Activated T-helper 17 cell treated with anti-CD3 and anti-CD28 coated beads, Interleukin-2, amount 50 U/mL, for 72 hours (primary cell): ENCODE measurements at regions not wholly inside any gene's neighbourhood (a gene's known extent, or its start where the extent isn't known, plus 50 kb on each side); places are given as distances from the start of the nearest gene placed in this dataset.
A peak's percentile ranks its signal among the peaks of the same experiment; 100 is the strongest.
"Not testable (repeated sequence)": the region's sequence is repeated elsewhere in the genome, so short reads cannot be mapped to it uniquely, and the experiment has no call there.

Experiments used
- ATAC-seq: fragments of 150-1000 bp; cut with Tn5 transposase; replicated peaks from 2 replicates; pipeline ENCODE4 v1.10.0; 2021; ENCODE audit warnings: mild to moderate bottlenecking, moderate library complexity
- H3K27ac Mint-ChIP-seq: one replicate; pipeline ENCODE4 v1.8.0; 2022; ENCODE audit warnings: mixed read lengths
- H3K27me3 Mint-ChIP-seq: one replicate; pipeline ENCODE4 v1.8.0; 2022; ENCODE audit warnings: mixed read lengths
- H3K36me3 Mint-ChIP-seq: one replicate; pipeline ENCODE4 v1.8.0; 2022; ENCODE audit warnings: low read depth, mild to moderate bottlenecking, mixed read lengths
- H3K4me1 Mint-ChIP-seq: one replicate; pipeline ENCODE4 v1.8.0; 2022; ENCODE audit warnings: mixed read lengths
- H3K4me3 Mint-ChIP-seq: one replicate; pipeline ENCODE4 v1.8.0; 2022; ENCODE audit warnings: mild to moderate bottlenecking, mixed read lengths
- H3K9me3 Mint-ChIP-seq: one replicate; pipeline ENCODE4 v1.8.0; 2022; ENCODE audit warnings: mixed read lengths

DNA sequence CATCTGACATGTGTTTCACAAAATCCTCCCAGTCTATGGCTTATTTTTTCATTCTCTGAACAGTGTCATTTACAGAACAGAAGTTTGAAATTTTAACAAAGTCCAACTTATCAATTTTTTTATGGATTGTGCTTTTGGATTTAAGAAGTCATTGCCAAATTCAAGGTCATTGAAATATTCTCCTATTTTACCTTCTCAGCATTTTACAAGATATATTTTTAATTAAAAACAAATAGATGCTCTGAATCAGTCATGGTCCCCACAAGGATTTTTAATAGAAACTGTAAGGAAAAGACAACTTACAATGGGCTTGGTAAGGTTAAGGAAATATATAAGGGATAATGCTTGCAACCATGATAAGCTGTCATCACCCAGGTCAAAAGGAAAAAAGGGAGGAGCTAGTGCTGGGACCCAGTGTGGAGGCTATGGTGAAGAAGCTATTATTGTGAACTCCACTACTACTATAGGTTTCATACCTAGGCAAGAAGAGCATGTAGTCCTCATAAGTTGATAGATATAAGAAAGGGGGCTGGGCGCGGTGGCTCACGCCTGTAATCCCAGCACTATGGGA, 144.5 kb upstream of the KCNJ15 start:
- Mint-ChIP-seq H3K27ac (no peak overlapping the region), H3K27me3 (peaks cover 3% of the 10 kb centered on the region), H3K9me3 (no peaks in the 10 kb centered on the region), H3K36me3 (no peaks in the 10 kb centered on the region), H3K4me1 (no peaks in the 10 kb centered on the region), H3K4me3 (no peak overlapping the region)
- ATAC-seq, result no peak

- Mint-ChIP-seq H3K27me3 (peaks cover 3% of the 10 kb centered on the region), H3K9me3 (no peaks in the 10 kb centered on the region), H3K4me1 (no peaks in the 10 kb centered on the region), H3K36me3 (no peaks in the 10 kb centered on the region), H3K27ac (no peak overlapping the region), H3K4me3 (no peak overlapping the region)
- ATAC-seq, result no peak
These were observed 142.0 kb upstream of the KCNJ15 start for GRCh38 chr21:38114717-38115333.

- H3K4me3 Mint-ChIP-seq, result no peak overlapping the region
- H3K27me3 Mint-ChIP-seq, result peaks cover 3% of the 10 kb centered on the region
- no peaks in the 10 kb centered on the region for H3K36me3 Mint-ChIP-seq
- no peak overlapping the region for H3K27ac Mint-ChIP-seq
- H3K9me3 Mint-ChIP-seq, result no peaks in the 10 kb centered on the region
- no peaks in the 10 kb centered on the region for H3K4me1 Mint-ChIP-seq
- ATAC-seq, result no peak
These were observed 140.9 kb upstream of the KCNJ15 start for GRCh38 chr21:38115870-38116269.

GRCh38 chr21:38119793-38120192, 137.0 kb upstream of the KCNJ15 start:
- Mint-ChIP-seq H3K4me3 (no peak overlapping the region), H3K9me3 (no peaks in the 10 kb centered on the region), H3K27ac (no peak overlapping the region), H3K4me1 (no peaks in the 10 kb centered on the region), H3K36me3 (no peaks in the 10 kb centered on the region), H3K27me3 (no peaks in the 10 kb centered on the region)
- no peak for ATAC-seq

DNA sequence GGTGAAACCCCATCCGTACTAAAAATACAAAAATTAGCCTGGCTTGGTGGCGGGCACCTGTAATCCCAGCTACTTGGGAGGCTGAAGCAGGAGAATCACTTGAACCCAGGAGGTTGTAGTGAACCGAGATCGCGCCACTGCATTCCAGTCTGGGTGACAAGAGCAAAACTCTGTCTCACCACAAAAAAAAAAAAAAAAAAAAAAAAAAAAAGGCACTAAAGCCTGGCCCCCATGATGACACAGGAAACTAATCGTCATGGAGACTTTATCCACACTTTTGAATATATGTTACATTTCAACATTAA, 136.2 kb upstream of the KCNJ15 start:
- H3K4me3 Mint-ChIP-seq, H3K27me3 Mint-ChIP-seq, H3K9me3 Mint-ChIP-seq, H3K36me3 Mint-ChIP-seq, H3K4me1 Mint-ChIP-seq, H3K27ac Mint-ChIP-seq, ATAC-seq: not testable (repeated sequence)

DNA sequence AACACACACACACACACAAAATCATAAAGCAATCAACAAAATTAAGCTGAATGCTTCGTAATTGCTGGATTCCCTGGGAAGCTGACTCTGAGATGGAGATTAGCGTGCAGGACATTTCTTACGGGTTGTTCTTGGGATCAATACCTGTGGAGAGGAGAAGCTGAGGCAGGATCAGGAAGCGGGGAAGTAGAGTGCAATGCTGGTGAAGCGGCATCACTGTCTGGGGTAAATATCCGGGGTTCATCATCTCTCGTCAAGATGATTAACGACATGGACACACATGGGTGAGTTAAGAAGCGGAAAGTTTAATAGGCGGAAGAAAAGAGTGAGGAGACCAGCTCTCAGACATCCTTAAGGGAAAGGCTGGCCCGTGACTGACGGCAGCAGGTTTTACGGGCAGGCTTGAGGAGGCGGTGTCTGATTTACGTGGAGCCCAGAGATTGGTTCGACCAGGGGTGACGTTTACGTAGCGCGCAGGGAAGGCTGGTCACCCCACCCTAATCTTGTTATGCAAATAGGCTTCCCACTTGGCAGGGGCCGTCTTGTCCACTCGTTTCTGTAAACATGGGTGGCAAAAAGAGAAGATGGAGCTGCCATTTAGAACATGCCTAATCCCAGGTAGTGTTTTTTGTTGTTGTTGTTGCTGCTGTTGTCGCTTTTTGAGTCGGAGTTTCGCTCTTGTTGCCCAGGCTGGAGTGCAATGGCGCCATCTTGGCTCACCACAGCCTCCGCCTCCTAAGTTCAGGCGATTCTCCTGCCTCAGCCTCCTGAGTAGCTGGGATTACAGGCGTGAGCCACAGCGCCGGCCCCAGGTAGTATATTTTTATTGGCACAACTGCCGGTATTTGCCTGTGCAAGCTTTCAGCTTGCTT, 135.6 kb upstream of the KCNJ15 start:
- H3K36me3 Mint-ChIP-seq, result no peaks in the 10 kb centered on the region
- no peaks in the 10 kb centered on the region for H3K4me1 Mint-ChIP-seq
- no peaks in the 10 kb centered on the region for H3K9me3 Mint-ChIP-seq
- ATAC-seq, result no peak
- no peak overlapping the region for H3K4me3 Mint-ChIP-seq
- no peak overlapping the region for H3K27ac Mint-ChIP-seq
- H3K27me3 Mint-ChIP-seq, result peaks cover 4% of the 10 kb centered on the region

DNA sequence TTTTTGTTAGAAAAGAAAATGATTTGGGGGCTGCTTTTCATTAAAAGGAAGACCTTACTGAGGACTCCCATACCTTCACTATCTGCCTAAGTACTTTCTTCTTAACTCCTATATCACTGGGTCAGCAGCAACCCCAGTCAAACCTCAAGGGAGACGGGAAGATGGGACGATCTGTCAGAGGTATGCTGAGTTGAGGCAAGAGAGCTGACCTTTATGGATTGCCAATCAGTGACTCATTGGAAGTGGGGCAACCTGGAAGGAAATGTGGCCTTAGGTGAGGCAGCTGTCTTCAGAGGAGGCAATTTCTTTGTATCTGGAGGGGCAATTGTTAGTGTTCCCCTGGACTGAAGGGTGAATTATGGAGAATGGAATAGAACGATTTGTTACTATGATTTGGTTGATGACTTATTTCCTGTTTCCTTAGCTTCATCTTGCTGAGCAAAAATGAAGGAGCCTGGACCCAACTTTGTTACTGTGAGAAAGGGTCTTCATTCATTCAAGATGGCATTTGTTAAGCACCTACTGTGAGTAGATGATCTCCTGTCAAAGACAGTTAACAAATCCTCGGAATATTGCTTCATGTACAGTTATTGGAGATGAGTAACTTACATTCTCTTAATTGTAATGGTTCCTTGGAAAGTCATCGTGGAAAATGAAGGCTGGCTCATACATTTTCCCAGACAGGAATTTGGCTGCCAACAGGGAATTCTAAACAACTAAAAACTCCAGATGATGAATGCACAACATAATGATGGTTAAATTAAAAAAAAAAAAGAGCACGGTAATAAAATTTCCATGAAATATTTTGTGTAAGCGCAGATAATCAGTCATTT, 134.7 kb upstream of the KCNJ15 start:
- no peaks in the 10 kb centered on the region for H3K36me3 Mint-ChIP-seq
- no peak overlapping the region for H3K4me3 Mint-ChIP-seq
- H3K4me1 Mint-ChIP-seq, result no peaks in the 10 kb centered on the region
- H3K9me3 Mint-ChIP-seq, result no peaks in the 10 kb centered on the region
- no peak for ATAC-seq
- no peak overlapping the region for H3K27ac Mint-ChIP-seq
- peaks cover 4% of the 10 kb centered on the region for H3K27me3 Mint-ChIP-seq

DNA sequence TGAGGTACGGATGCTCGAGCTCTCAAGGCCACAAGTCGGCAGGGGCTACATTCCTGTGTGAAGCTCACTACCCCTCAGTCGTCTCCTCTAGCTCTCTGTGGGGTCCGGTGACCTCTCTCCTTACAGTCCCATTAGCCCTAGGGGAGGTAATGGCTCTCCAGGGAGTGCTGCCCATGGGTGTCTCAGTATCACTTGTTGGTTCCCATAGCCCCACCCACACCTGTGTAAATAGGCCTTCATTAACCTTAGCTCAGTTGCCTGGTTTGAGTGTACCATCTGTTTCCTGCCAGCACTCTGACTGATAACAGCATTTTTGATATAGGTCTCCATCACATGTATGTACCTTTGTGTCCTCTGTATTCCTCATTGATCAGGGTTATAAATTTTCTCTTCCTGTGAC, 133.2 kb upstream of the KCNJ15 start:
- no peaks in the 10 kb centered on the region for H3K36me3 Mint-ChIP-seq
- H3K4me1 Mint-ChIP-seq, result no peaks in the 10 kb centered on the region
- H3K27ac Mint-ChIP-seq, result no peak overlapping the region
- H3K27me3 Mint-ChIP-seq, result peaks cover 8% of the 10 kb centered on the region
- H3K9me3 Mint-ChIP-seq, result no peaks in the 10 kb centered on the region
- H3K4me3 Mint-ChIP-seq, result no peak overlapping the region
- no peak for ATAC-seq

GRCh38 chr21:38126666-38127303, 130.0 kb upstream of the KCNJ15 start:
- Mint-ChIP-seq H3K36me3 (no peaks in the 10 kb centered on the region), H3K4me1 (no peaks in the 10 kb centered on the region), H3K9me3 (no peaks in the 10 kb centered on the region), H3K27me3 (peaks cover 17% of the 10 kb centered on the region), H3K4me3 (no peak overlapping the region), H3K27ac (no peak overlapping the region)
- peak; percentile 64 for ATAC-seq

GRCh38 chr21:38129711-38130110, 127.1 kb upstream of the KCNJ15 start:
- ATAC-seq, result no peak
- no peak overlapping the region for H3K27ac Mint-ChIP-seq
- peaks cover 22% of the 10 kb centered on the region for H3K27me3 Mint-ChIP-seq

DNA sequence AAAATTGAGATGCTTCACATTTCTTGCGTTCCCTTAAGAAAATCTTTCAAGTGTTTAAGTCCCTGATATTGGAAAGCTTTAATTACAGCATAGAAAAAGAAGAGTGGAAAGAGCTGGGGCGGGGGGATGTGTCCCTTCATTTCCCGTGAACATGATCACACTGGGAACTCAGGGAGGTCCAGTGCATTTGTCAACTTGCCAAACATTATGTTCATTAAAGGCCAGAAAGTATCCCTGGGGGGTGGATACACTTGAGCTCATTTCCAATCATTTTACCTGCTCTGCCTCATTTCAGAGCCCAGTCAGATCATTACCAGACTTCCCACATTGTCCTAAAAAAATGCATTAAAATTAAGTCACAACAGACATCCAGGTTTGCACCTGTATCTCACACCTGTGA, 123.6 kb upstream of the KCNJ15 start:
- Mint-ChIP-seq H3K4me3 (no peak overlapping the region), H3K27ac (no peak overlapping the region), H3K36me3 (no peaks in the 10 kb centered on the region), H3K4me1 (no peaks in the 10 kb centered on the region), H3K9me3 (no peaks in the 10 kb centered on the region), H3K27me3 (peaks cover 18% of the 10 kb centered on the region)
- no peak for ATAC-seq

More at GRCh38 chr21:38129711-38130110, 127.1 kb upstream of the KCNJ15 start:
- Mint-ChIP-seq H3K4me1 (no peaks in the 10 kb centered on the region), H3K4me3 (no peak overlapping the region), H3K36me3 (no peaks in the 10 kb centered on the region), H3K9me3 (no peaks in the 10 kb centered on the region)

- Mint-ChIP-seq H3K27me3 (peaks cover 13% of the 10 kb centered on the region), H3K4me3 (no peak overlapping the region), H3K9me3 (no peaks in the 10 kb centered on the region), H3K36me3 (no peaks in the 10 kb centered on the region), H3K4me1 (no peaks in the 10 kb centered on the region), H3K27ac (no peak overlapping the region)
- peak; percentile 92 for ATAC-seq
These were observed 122.5 kb upstream of the KCNJ15 start for GRCh38 chr21:38134084-38134873.

DNA sequence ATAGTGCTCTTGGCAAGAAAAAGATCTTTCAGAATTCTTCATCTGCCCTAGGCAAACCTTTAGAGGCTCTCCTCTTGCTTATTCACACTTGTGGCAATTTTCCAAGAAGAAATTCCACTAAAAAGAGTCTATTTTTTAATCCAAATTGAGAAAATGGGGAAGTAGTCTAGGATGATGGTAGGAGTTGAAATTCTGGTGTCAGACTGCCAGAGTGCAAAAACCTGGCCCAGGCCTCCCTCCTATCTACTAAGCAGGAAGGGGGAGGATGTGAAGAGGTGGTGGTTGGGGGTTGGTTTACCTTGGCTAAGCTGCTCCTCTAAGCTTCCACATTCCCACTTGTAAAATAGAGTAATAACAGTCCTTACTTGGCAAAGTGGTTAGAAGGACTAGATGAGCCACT, 120.6 kb upstream of the KCNJ15 start:
- Mint-ChIP-seq H3K4me1 (no peaks in the 10 kb centered on the region), H3K4me3 (no peak overlapping the region), H3K9me3 (no peaks in the 10 kb centered on the region), H3K27ac (no peak overlapping the region), H3K27me3 (peaks cover 8% of the 10 kb centered on the region), H3K36me3 (no peaks in the 10 kb centered on the region)
- no peak for ATAC-seq
